ENCODE measurements at regions not wholly inside any gene's neighbourhood (a gene's known extent, or its start where the extent isn't known, plus 50 kb on each side); places are given as distances from the start of the nearest gene placed in this dataset.
A peak's percentile ranks its signal among the peaks of the same experiment; 100 is the strongest.

DNA sequence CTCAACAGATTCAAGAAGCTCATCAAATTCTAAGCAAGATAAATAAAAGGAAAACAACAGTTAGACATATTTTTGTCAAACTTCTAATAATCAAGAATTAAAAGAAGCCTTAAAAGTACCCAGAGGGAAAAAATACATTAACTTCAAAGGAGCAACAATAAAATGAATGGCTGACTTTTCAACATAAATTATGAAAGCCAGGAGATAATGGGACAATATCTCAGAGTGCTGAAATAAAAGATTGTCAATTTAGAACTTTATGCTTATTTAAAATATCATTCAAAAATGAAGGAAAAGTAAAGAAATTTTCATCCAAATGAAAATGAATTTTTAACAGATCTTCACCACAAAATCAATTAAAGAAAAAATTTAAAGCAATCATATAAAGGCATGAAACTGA, 108.5 kb upstream of the IL6 start:
- no peak for DNase-seq

DNA sequence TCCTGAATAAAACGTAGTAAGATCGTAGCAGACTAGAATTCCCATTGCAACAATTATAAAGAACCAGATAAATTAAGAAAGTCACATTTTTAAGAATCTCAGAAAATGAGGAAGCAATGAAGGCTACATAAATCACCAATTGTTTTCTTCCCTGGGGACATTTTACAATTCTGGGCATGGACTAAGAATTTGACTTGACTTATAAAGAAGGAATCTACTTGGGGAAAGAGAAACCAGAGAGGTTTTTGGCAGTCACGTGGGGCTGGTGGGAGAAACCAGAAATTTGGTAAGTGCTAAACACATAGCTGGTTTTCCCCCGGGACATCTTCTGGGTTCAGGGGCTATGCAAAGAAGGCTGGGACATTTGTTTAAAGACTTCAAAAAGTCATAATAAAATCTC, 109.8 kb upstream of the IL6 start:
- no peak for DNase-seq

DNA sequence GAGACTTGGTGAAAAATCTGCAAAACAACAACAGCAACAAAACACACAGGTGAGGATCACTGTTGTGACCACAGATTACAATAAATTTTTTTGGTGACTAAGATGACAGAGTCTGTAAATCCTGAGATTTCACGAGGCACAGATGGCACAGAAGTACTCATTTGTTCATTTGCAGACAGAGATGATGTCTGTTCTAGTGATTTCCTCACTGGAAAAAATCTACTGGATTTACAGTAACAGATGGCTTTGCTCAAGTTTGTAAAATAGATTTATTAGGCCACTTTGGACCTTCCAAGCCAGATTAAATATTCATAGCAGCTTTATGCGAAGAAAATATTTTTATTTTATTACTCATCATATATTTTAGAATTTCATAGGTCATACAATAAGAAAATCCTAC, 113.5 kb upstream of the IL6 start:
- DNase-seq: no peak

DNA sequence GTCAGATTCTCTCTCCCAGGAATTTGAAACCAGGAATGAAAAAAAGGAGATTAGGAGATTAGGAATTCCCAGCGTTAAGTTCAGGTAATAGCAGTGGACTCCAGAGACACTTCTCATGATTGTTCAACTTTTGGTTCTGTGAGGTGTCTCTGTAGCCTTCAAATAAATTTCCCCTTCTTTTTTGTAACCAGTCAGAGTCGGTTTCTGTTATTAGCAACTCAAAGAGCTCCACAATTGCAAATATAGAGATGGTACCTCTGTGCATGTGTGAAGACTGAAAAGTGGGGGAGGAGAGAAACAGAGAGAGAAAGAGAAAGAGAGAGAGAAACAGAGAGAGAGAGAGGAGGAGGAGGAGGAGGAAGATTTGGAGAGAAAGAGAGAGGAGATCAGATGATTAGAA, 112.8 kb upstream of the STEAP1B start:
- DNase-seq: no peak

DNA sequence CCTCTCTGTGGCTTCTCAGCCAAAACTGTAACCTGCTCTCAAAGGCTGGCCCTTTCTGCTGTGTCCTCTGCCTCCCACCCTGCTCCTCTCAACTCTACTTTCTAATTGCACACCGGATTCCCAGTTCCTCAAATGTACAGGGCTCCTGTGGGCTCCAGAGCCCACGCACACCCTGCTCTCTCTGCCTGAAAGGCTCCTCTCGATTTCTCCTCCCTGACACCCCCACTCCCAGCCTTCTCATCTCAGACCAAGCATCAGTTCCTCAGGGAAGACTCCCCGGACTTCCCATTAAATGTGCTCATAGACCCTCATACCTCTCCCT, 111.7 kb upstream of the STEAP1B start:
- no peak for DNase-seq

DNA sequence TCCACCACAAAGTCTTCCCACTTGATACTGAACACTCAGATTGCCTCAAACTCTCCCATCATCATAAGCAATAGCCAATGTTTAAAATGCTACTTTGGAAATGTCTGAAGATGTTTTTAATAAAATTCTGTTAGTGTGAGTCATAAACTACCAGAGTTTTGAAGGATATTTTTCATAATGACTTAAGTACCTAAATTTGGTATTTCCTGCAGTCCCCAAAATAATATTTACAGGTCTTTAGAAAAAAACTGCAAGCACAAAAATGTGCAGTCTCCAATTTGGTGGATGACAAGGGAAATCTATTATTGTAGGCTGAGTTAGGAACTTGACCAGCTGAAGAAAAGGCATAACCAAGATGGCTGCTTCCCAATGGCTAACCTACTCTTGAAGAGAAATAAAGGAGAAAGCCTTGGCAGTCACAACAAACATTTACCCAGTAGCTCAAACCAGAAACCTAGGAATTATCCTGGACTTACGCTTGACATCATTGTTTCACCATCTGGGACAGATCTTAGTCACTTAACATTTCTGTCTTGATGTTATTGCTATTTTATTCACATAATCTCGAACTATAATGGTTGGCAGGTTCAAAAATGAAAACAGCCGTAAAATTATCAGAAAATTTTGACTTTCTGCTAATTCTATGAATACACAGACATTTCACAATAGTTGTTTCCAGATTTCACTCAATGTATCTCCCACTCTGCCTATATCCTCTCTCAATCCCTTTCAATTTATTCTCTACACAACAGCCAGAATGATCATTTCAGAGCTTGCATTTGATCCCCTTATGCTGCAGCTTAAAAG, 111.2 kb upstream of the STEAP1B start:
- no peak for DNase-seq

DNA sequence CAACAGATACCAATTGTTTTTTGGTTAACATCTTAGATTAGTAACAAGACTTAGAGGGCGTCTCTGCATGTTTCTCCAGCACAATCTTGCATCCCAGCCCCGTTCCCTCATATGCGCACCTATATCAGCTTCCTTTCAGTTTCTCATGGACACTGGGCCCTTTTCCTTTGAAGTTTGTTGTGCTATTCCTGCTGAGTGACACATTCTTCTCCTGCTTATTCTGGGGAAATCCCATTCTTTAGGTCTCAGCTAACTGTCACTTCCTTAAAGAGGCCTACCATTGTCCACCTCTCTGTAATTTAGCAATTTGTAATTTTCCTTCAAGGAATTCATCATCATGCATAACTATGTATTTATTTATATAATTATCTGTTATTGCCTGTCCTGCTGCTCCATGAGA, 110.3 kb upstream of the STEAP1B start:
- DNase-seq: no peak

DNA sequence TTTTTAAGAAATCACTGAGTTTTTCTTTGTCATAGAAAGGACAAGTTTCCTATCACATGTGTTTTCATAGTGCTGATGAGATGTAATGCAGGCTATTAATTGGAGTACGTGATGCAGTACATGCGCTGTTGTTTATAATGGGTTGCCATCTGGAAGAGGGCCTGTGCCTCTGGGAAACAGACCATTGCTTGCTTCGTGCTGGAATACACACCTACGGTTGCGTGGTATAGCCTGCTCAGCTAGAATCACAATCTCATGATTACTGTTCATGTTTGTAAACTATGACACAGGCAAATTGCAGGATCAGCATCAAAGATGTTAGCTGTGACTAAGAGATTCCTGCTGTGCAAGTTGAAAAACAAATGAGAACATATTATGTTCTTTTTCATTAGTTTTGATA, 107.2 kb upstream of the STEAP1B start:
- no peak for DNase-seq

DNA sequence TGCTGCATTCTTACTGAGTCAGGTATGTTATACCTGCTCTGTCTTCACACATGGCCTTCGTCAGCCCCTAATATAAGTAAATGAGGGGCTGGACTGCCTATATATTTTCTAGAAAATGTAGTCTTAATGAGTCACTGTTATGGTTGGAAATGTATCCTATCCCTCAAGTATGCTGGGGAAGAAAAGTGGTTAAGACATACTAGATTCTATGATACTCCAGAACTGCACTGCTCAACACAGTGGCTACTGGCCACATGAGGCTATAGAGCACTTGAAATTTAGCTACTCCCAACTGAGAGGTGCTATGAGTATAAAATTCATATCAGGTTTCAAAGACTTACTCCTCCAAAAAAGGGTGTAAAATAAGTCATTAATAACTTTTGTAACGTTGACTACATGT, 104.3 kb upstream of the STEAP1B start:
- no peak for DNase-seq

DNA sequence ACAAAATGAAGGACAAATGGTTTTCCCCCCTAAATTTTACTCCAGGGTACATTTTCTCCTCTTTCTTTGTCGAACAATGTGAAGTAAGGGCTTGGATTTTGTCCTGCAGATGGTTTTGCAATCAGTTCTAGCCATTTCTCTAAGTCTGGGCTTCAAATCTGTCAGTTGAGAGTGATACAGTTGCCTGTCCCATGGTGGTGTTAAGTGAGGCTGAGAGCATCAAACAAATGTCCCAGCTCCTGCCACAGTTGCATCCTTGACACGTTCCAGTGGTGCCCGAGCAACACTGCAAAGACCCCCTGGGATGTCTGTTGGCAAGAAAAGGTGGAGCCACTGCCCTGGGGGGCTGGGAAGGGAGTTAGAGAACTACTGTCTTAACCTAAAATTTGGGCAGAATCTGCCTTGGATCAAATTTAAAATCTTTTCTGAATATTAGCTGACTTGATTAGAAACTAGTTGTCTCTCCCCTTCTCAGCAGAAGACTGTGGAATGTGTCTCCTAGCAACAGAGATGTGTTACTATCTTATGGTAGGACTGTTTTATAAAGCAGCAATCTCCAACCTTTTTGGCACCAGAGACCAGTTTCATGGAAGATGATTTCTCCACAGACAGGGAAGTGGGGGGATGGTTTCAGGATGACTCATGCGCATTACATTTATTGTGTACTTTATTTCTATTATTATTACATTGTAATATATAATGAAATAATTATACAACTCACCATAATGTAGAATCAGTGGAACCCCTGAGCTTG, 102.0 kb upstream of the STEAP1B start:
- no peak for DNase-seq

DNA sequence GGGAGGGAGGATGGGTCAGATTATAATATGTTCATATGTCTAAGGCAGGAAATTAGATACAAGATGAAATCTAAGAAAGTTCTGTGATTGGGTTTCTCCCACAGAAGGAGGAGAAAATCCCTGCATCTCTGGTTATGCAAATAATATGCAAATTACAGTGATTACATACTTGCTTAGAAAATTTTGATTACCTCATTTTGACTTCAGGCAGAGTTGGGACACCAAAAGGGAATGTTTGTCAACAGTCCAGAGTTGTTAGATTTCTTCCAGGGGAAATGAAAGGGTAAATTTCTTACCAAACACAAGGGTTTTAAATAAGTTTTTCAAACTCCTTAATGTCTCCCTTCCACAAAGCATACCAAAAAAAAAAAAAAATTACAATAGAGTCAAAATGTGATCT, 101.4 kb upstream of the STEAP1B start:
- no peak for DNase-seq

DNA sequence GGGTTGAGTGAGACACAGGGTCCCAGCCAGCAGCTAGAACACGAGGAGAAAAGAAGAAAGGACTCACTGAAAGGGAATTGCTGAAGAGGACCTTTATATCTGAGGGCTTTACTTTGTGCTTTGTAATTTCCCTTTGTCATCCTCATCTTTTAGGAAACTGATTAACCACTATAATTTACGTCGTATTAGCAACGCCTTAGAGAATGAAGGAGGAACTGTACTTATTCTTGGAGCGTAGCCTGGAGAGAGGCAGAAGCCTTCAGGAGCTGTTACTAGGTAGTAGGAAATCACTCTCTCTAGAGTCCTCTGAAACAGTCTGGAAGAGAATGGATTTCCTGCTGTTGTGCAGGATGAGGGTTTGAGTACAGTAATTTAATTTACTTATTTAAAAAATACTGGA, 101.0 kb upstream of the STEAP1B start:
- DNase-seq: no peak

DNA sequence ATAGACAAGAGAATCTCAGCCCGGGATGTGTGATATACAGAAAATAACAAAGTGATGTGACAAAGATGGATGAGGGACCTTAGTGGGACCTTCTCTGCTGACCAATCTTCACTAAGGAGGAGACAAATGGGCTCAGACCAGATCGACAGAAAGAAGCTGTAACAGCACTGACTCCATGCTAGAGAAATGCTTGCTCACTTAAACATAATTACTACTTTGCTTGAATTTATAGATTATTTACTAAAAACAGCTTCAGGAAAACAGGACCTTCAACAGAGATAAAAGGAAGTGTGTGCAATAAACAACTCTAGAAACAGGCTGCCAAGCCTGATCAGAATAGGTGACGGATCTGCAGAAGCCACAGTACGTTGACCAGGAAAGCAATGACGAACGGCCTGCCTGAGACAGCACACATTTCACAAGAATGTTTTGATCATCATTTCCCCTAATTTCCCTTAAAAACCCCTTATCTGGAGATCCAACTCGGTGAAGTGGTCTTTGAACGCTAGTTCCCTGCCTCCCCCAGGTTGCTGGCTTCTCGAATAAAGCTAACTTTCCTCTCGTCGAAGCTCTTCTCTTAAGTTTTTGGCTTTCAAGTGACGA, 98.4 kb upstream of the STEAP1B start:
- DNase-seq: no peak

DNA sequence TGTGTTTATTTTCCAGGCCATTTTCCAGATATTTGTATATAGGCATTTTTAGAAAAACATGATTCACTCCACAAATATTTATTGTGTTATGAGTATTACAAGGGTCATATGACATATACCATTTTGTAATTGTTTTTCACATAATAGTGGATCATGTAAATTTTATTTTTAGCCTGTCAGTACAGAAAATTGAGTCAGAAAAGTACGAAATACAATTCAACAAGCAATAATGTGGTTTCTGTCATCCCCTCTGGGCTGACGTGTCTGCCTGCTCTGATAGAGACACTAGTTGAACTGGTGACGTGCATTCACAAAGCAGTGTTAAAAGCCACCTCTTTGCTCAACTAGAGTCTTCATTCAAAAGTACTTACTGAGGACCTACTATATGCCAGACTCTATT, 97.9 kb upstream of the STEAP1B start:
- DNase-seq: no peak

DNA sequence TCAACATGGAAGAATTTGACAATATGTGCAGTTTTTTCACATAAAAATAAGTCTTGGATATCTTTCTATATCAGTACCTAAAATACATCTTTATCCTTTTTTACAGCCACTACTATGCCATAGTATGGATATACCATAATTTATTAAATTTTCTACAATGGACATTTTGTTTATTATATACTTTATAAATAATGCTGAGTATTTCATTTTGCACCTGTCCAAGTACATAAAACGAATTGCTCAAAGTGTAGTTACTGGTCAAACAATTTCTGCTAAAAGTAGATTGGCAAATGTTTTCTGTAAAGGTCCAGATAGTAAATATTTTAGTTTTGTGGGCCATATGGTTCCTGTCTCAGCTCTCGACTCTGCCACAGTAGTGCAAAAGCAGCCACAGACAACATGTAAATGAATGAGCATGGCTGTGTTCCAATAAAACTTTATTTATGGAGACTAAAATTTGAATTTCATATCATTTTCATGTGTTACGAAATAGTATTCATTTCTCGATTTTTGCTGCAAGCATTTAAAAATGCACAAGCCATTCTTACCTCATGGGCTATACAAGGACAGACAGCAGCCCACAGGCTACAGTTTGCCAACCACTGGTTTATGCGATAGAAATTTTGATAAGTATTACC, 96.9 kb upstream of the STEAP1B start:
- no peak for DNase-seq

DNA sequence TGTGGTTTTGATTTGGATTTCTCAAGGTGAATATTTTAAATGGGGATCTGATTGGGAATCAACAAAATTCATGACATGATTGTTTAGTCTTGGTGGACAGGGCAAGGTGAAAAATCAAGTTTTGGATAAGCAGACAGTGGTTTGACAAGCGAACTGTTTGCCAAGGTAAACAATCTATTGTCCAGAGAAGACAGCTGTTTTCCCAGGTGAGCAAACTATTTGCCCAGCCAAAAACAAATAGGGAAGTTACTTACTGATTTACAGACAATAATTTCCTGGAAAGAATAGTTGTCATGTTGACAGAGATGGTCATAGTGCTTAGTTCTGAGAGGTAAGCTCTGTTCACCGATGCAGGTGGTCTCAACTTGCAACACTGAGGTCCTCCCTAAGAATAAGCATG, 94.0 kb upstream of the STEAP1B start:
- peak; percentile 55 to 72 for DNase-seq

DNA sequence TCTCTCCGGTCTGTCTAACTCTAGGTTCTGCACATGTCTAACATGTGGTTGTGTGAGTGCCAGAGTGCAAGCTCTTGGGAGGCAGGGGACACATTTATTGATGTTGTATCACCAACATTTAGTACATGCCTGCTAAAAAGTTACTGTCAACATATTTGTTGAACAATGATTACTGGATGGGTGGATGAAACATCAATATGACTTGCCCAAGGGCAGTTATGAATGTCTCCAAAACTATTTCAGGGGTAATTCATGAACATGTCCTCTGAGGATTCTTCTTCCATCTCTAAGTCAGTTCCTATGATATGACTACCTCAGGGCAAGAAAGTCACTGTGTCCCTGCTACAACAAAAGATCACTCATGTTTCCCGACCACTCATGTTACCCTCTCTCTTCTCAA, 91.3 kb upstream of the STEAP1B start:
- DNase-seq: no peak

DNA sequence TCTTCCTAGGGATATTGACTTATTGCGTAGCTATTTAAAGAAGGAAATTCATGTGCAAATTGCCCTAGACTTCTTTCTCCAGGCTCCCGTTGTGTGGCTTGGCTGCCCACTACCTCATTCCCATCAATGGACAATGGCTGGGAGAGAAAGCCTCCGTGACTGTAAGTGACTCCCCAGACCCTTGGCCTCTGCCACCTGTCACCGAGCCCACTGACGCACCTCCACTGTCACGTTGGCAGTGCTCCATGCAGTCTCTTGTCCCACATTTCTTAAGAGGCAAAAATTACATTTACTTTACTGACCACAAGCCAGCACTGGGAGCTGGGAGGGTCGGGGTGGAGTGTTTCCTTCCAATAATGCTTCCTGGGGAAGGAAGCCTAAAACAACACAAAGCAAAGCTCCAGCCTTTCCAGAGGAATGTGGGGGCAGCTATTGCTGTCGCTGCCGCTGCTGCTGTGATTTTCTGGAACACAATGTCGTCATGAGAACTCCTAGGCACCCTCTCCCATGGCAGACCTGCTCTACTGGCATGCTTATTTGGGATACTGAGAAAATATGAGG, 89.7 kb upstream of the STEAP1B start:
- DNase-seq: peak; percentile 32 to 48

DNA sequence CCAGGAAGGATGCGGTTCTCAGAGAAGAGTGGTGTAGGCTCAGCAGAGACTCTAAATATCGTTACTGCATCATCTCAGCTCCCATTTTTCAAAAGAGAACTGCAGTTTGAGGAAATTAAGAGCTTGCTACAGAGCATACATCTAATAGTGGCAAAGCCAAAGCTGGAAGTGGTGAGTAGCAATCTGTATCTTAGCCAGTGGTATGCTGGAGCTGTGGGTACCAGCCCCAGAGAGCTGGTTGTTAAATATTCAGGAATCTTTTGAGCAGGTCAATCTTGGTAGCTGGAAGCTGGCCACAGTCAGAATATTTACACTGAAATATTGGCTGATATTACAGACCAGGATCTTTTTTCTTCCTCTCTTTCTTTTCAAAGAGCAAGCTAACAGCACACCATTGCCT, 88.4 kb upstream of the STEAP1B start:
- no peak for DNase-seq

DNA sequence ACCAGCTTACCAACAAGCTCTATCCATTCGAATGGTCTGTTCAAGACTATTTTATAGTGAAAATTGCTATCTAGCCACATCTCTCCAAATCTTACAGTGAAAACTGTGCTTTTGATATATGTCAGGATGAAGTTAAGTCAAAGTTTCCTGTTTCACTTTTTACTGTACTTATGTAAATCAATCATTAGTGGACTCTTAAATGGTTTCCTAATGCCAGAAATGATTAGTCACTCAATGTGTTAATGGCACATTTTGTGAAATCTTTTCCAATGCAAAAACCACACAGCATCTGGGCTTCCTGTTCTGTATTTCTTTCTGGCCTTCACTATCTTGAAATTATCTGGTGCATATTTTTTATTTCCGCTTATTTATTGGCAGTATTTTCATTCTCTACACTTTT, 87.3 kb upstream of the STEAP1B start:
- no peak for DNase-seq

DNA sequence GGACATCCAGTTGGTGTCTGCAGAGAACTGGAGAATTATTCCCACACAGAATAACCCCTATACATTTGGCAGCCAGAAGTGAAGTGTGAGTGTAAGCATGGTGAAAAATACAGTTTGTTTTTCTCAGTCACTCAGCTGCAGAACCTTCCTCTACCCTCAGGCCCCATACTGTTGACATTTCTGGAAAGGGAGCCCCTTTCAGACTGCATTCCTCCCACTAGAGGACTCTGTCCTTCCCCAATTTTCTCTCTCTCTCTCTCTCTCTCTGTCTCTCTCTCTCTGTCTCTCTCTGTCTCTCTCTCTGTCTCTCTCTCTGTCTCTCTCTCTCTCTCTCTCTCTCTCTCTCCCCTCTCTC, 86.8 kb upstream of the STEAP1B start:
- DNase-seq: no peak

DNA sequence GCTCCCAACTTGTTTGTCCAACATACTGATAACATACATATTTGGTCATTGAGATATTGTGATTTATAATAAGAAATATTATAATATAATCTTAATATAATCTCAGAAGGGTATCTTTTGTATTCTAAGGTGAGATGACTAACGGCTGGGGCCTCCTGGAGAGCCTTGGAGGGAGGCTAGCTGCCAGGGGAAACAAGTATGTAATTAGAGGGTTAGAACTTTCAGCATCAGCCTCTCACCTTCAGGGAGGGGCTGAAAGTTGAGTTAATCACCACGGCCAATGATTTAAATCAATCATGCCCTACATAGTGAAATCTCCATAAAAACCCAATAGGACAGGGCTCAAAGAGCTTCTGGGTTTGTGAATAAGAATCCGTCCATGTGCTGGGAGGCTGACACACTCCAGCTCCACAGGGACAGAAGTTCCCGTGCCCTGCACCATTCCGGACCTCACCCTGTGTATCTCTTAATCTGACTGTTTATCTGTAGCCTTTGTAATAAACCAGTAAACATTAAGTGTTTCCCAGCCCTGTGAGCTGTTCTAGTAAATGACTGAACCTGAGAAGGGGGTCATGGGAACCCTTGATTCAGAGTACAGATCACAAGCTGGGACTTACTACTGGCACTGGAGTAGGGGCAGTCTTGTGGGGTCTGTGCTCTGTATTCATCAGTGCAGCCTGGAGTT, 86.3 kb upstream of the STEAP1B start:
- DNase-seq: no peak

DNA sequence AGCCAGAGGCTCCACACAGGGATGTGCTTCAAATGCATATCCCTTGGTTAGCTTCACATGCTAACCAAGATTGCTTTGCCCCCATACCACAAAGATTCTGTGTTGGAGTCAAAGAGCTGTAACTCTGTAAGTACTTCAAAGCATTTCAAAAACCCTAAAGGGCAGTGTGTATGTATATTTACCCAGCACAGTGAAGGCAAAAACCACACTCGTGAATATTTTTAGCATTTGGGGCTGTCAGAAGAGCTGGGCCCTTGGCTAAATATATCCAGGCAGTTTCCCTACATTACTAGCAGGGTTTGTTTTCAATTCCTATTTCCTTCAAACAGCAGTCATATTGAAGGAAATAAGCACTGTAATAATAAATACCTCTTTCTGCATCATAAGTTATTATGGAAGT, 84.2 kb upstream of the STEAP1B start:
- no peak for DNase-seq

Measured in SHP77 (cell line).